ENCODE measurements at regions not wholly inside any gene's neighbourhood (a gene's known extent, or its start where the extent isn't known, plus 50 kb on each side); places are given as distances from the start of the nearest gene placed in this dataset.
"Not testable (repeated sequence)": the region's sequence is repeated elsewhere in the genome, so short reads cannot be mapped to it uniquely, and the experiment has no call there.

DNA sequence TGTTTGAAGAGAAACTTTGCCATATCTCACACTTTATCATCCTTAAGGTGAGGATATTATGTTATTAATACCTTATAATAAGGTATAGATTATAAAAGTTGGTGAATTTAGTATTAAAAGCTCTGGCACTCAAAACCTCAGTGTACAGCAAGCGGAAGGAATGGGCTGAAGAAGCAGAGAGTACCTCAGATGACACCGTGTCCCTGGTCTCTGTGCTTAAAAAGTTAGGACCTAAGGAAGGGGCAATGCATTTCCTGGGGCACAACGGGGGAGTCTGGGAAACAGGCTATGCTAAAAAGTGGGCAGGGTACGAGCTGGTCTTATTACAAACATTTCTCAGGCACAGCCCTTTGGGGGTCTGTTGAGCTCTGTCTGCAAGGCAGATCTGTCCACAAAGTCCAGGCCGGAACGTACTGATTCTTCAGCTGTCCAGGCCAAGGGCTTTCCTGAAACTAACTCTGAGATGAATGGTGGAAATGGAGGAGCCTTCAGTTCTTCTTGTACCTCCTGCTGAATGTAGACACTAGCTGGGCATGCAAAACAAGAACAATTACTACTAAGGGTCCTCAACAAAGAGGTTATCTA lies 202.7 kb downstream of the POM121L12 start:
- Mint-ChIP-seq H3K4me3 (ENCODE audit: low read depth, unreplicated experiment) (no peak overlapping the region), H3K27ac (ENCODE audit: unreplicated experiment) (no peak overlapping the region), H3K4me1 (ENCODE audit: low read depth, unreplicated experiment) (no peaks in the 10 kb centered on the region), H3K36me3 (ENCODE audit: insufficient read depth, unreplicated experiment) (no peaks in the 10 kb centered on the region), H3K9me3 (ENCODE audit: low read depth, unreplicated experiment) (peaks cover 12% of the 10 kb centered on the region), H3K27me3 (ENCODE audit: unreplicated experiment) (no peaks in the 10 kb centered on the region)
- no TSS peak for BruUV-seq (replicated peaks)
- intact Hi-C loops (cut with micrococcal nuclease; ENCODE audit: unreplicated experiment) = no loop called here
- CTCF ChIA-PET = no interaction called here
- no peak for DNase-seq
- TF ChIP-seq, protein P1, sequence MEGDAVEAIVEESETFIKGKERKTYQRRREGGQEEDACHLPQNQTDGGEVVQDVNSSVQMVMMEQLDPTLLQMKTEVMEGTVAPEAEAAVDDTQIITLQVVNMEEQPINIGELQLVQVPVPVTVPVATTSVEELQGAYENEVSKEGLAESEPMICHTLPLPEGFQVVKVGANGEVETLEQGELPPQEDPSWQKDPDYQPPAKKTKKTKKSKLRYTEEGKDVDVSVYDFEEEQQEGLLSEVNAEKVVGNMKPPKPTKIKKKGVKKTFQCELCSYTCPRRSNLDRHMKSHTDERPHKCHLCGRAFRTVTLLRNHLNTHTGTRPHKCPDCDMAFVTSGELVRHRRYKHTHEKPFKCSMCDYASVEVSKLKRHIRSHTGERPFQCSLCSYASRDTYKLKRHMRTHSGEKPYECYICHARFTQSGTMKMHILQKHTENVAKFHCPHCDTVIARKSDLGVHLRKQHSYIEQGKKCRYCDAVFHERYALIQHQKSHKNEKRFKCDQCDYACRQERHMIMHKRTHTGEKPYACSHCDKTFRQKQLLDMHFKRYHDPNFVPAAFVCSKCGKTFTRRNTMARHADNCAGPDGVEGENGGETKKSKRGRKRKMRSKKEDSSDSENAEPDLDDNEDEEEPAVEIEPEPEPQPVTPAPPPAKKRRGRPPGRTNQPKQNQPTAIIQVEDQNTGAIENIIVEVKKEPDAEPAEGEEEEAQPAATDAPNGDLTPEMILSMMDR (IDR thresholded peaks at IDR 0.05; ENCODE audit: unreplicated experiment) = no peak

DNA sequence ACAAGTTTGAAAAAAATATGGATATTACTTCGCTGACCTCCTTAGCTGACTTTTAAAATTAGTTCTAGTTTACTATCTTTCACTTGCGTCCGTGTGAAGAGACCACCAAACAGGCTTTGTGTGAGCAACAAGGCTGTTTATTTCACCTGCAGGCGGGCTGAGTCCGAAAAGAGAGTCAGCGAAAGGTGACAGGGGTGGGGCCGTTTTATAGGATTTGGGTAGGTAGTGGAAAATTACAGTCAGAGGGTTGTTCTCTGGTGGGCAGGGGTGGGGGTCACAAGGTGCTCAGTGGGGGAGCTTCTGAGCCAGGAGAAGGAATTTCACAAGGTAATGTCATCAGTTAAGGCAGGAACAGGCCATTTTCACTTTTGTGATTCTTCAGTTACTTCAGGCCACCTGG lies 203.7 kb downstream of the POM121L12 start:
- BruUV-seq (replicated peaks); H3K4me3 Mint-ChIP-seq (ENCODE audit: low read depth, unreplicated experiment); H3K27ac Mint-ChIP-seq (ENCODE audit: unreplicated experiment); CTCF ChIA-PET; H3K36me3 Mint-ChIP-seq (ENCODE audit: insufficient read depth, unreplicated experiment); DNase-seq; H3K27me3 Mint-ChIP-seq (ENCODE audit: unreplicated experiment); H3K4me1 Mint-ChIP-seq (ENCODE audit: low read depth, unreplicated experiment); intact Hi-C loops (cut with micrococcal nuclease; ENCODE audit: unreplicated experiment): not testable (repeated sequence)
- H3K9me3 Mint-ChIP-seq (ENCODE audit: low read depth, unreplicated experiment) = peaks cover 14% of the 10 kb centered on the region

GRCh38 chr7:53245721-53246120 lies 210.3 kb downstream of the POM121L12 start:
- BruUV-seq (replicated peaks) = no TSS peak
- no peaks in the 10 kb centered on the region for H3K36me3 Mint-ChIP-seq (ENCODE audit: insufficient read depth, unreplicated experiment)
- intact Hi-C loops (cut with micrococcal nuclease; ENCODE audit: unreplicated experiment) = no loop called here
- TF ChIP-seq, protein P1 (IDR thresholded peaks at IDR 0.05; ENCODE audit: unreplicated experiment) = no peak
- no peaks in the 10 kb centered on the region for H3K27me3 Mint-ChIP-seq (ENCODE audit: unreplicated experiment)
- H3K4me3 Mint-ChIP-seq (ENCODE audit: low read depth, unreplicated experiment) = no peak overlapping the region
- CTCF ChIA-PET = interaction anchor here (0.7 kb wide), 1 partner anchor 82 kb away, joined by 8 read pairs; no protein-coding TSS in a partner anchor
- peaks cover 18% of the 10 kb centered on the region for H3K9me3 Mint-ChIP-seq (ENCODE audit: low read depth, unreplicated experiment)
- no peaks in the 10 kb centered on the region for H3K4me1 Mint-ChIP-seq (ENCODE audit: low read depth, unreplicated experiment)
- no peak overlapping the region for H3K27ac Mint-ChIP-seq (ENCODE audit: unreplicated experiment)
- DNase-seq = no peak

- CTCF ChIA-PET = no interaction called here
These were observed 211.5 kb downstream of the POM121L12 start for GRCh38 chr7:53246957-53247356.

GRCh38 chr7:53252539-53252938 lies 217.1 kb downstream of the POM121L12 start:
- H3K27me3 Mint-ChIP-seq (ENCODE audit: unreplicated experiment) = no peaks in the 10 kb centered on the region
- H3K27ac Mint-ChIP-seq (ENCODE audit: unreplicated experiment) = no peak overlapping the region
- H3K4me3 Mint-ChIP-seq (ENCODE audit: low read depth, unreplicated experiment) = no peak overlapping the region
- BruUV-seq (replicated peaks) = no TSS peak
- H3K36me3 Mint-ChIP-seq (ENCODE audit: insufficient read depth, unreplicated experiment) = no peaks in the 10 kb centered on the region
- TF ChIP-seq, protein P1 (IDR thresholded peaks at IDR 0.05; ENCODE audit: unreplicated experiment) = no peak
- H3K4me1 Mint-ChIP-seq (ENCODE audit: low read depth, unreplicated experiment) = no peaks in the 10 kb centered on the region
- peaks cover 11% of the 10 kb centered on the region for H3K9me3 Mint-ChIP-seq (ENCODE audit: low read depth, unreplicated experiment)
- DNase-seq = no peak
- CTCF ChIA-PET = no interaction called here
- intact Hi-C loops (cut with micrococcal nuclease; ENCODE audit: unreplicated experiment) = no loop called here

More at GRCh38 chr7:53246957-53247356, 211.5 kb downstream of the POM121L12 start:
- Mint-ChIP-seq H3K4me1 (ENCODE audit: low read depth, unreplicated experiment) (no peaks in the 10 kb centered on the region), H3K27me3 (ENCODE audit: unreplicated experiment) (no peaks in the 10 kb centered on the region), H3K27ac (ENCODE audit: unreplicated experiment) (no peak overlapping the region), H3K4me3 (ENCODE audit: low read depth, unreplicated experiment) (no peak overlapping the region), H3K9me3 (ENCODE audit: low read depth, unreplicated experiment) (peaks cover 12% of the 10 kb centered on the region), H3K36me3 (ENCODE audit: insufficient read depth, unreplicated experiment) (no peaks in the 10 kb centered on the region)
- TF ChIP-seq, protein P1 (IDR thresholded peaks at IDR 0.05; ENCODE audit: unreplicated experiment) = no peak
- no peak for DNase-seq
- no TSS peak for BruUV-seq (replicated peaks)
- intact Hi-C loops (cut with micrococcal nuclease; ENCODE audit: unreplicated experiment) = no loop called here

Measured in Calu3 (cell line).